Peyer's patch (tissue), 4 donors: ENCODE measurements at regions not wholly inside any gene's neighbourhood (a gene's known extent, or its start where the extent isn't known, plus 50 kb on each side); places are given as distances from the start of the nearest gene placed in this dataset.

ENCODE experiments used
- POLR2A ChIP-seq, 2 donors: fragments of 450-650 bp; IDR thresholded peaks; one replicate each; pipeline ENCODE4 v1.5.1; 2017; ENCODE audit warnings: antibody characterized with exemption in 2 of 2, mild to moderate bottlenecking in 2 of 2, moderate library complexity in 2 of 2
- TF ChIP-seq, protein P1 (sequence below), 6 experiments: fragments of 450-650 bp in 4 of 6; fragments of 200-600 bp in 2 of 6; sonication (generic) in 1 of 6; IDR thresholded peaks; one replicate each; pipeline ENCODE4 v1.5.1; 2017 to 2019; ENCODE audit warnings: antibody characterized with exemption in 6 of 6, mild to moderate bottlenecking in 3 of 6, moderate library complexity in 1 of 6

DNA sequence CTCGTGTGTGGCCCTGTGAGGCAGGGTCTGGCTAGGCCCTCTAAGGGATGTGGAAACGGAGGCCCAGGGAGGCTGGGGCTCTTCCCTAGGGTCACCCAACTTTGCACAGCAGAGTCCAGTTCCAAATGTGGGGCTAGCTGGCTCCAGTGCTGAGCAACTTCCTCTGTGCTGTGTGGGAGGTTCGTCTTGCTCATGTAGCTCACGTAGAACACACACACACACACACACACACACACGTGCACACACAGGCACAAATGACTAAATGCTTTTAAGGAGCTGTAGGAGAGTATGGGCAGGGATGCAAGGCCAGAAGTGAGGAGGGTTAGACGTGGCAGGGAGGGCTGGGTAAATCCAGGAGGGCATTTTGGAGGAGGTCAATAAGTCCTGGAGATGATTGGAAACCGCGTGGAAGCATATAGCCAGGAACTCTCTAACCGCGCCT, 213.8 kb downstream of the RPLP1 start:
- TF ChIP-seq, protein P1, sequence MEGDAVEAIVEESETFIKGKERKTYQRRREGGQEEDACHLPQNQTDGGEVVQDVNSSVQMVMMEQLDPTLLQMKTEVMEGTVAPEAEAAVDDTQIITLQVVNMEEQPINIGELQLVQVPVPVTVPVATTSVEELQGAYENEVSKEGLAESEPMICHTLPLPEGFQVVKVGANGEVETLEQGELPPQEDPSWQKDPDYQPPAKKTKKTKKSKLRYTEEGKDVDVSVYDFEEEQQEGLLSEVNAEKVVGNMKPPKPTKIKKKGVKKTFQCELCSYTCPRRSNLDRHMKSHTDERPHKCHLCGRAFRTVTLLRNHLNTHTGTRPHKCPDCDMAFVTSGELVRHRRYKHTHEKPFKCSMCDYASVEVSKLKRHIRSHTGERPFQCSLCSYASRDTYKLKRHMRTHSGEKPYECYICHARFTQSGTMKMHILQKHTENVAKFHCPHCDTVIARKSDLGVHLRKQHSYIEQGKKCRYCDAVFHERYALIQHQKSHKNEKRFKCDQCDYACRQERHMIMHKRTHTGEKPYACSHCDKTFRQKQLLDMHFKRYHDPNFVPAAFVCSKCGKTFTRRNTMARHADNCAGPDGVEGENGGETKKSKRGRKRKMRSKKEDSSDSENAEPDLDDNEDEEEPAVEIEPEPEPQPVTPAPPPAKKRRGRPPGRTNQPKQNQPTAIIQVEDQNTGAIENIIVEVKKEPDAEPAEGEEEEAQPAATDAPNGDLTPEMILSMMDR (IDR thresholded peaks at IDR 0.05): no peak
- TF ChIP-seq POLR2A (IDR thresholded peaks at IDR 0.05): no peak
